ENCODE measurements at regions not wholly inside any gene's neighbourhood (a gene's known extent, or its start where the extent isn't known, plus 50 kb on each side); places are given as distances from the start of the nearest gene placed in this dataset.

DNA sequence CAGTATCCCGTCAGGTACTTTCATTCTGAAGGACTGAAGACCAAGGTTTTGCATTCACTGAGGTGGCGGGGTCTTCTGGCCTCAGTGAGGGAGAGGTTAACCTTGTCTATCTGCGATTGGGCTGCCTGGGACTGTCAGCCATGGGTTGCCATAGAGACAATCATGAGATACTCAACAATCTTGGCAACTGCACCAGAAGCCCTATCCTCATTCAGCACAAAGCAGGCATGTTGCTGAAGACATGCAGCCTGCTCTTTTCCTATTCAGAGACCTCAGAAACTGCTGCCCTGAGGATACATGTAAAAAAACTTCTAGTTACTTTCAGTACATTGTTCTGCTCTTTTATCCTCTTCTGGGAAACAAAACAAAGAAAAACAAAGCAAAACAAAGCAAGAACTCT lies 146.3 kb upstream of the PIRT start:
- TF ChIP-seq, protein P1, sequence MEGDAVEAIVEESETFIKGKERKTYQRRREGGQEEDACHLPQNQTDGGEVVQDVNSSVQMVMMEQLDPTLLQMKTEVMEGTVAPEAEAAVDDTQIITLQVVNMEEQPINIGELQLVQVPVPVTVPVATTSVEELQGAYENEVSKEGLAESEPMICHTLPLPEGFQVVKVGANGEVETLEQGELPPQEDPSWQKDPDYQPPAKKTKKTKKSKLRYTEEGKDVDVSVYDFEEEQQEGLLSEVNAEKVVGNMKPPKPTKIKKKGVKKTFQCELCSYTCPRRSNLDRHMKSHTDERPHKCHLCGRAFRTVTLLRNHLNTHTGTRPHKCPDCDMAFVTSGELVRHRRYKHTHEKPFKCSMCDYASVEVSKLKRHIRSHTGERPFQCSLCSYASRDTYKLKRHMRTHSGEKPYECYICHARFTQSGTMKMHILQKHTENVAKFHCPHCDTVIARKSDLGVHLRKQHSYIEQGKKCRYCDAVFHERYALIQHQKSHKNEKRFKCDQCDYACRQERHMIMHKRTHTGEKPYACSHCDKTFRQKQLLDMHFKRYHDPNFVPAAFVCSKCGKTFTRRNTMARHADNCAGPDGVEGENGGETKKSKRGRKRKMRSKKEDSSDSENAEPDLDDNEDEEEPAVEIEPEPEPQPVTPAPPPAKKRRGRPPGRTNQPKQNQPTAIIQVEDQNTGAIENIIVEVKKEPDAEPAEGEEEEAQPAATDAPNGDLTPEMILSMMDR (IDR thresholded peaks at IDR 0.05; ENCODE audit: insufficient read depth, low read length) = no peak
- TF ChIP-seq GABPA (IDR thresholded peaks at IDR 0.05; ENCODE audit: low read depth) (no peak), POLR2AphosphoS5 (IDR thresholded peaks at IDR 0.05; ENCODE audit: low read depth) (no peak)

Data from HL-60 (cell line).